ENCODE measurements at regions not wholly inside any gene's neighbourhood (a gene's known extent, or its start where the extent isn't known, plus 50 kb on each side); places are given as distances from the start of the nearest gene placed in this dataset.

DNA sequence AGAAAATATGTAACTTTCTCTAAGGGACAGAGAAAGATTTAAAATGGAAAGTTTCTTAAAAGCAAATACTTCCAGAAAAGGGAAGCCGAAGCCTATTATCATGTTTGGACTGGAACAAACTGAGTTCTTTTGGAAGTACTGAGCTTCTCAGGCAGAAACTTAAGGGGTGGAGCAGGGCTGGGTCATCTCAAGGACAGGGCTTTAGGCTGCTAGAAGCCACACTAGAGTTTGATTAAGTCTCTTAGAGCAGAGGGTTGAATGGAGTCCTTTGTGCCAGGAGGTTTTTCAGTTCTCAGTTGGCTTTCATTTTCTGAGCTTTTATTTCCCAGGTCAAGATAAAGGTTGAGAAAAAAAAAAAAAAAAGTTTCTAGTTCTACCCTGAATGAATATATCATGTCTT lies 432.7 kb downstream of the SLITRK5 start:
- TF ChIP-seq, protein P1, sequence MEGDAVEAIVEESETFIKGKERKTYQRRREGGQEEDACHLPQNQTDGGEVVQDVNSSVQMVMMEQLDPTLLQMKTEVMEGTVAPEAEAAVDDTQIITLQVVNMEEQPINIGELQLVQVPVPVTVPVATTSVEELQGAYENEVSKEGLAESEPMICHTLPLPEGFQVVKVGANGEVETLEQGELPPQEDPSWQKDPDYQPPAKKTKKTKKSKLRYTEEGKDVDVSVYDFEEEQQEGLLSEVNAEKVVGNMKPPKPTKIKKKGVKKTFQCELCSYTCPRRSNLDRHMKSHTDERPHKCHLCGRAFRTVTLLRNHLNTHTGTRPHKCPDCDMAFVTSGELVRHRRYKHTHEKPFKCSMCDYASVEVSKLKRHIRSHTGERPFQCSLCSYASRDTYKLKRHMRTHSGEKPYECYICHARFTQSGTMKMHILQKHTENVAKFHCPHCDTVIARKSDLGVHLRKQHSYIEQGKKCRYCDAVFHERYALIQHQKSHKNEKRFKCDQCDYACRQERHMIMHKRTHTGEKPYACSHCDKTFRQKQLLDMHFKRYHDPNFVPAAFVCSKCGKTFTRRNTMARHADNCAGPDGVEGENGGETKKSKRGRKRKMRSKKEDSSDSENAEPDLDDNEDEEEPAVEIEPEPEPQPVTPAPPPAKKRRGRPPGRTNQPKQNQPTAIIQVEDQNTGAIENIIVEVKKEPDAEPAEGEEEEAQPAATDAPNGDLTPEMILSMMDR (IDR thresholded peaks at IDR 0.05), result no peak
- TF ChIP-seq EP300 (IDR thresholded peaks at IDR 0.05), result no peak

All from ovary (tissue), 3 donors.